HG03457 (cell line): ENCODE measurements at regions not wholly inside any gene's neighbourhood (a gene's known extent, or its start where the extent isn't known, plus 50 kb on each side); places are given as distances from the start of the nearest gene placed in this dataset.
"Not testable (repeated sequence)": the region's sequence is repeated elsewhere in the genome, so short reads cannot be mapped to it uniquely, and the experiment has no call there.

Experiments used
- ATAC-seq: cut with Tn5 transposase; IDR thresholded peaks from one replicate; pipeline ENCODE4 v1.9.1; 2021; ENCODE audit warnings: moderate number of reproducible peaks; ENCODE audit not compliant: unreplicated experiment

- no peak for ATAC-seq
Measured at GRCh38 chr5:60445921-60446320, 254.0 kb downstream of the DEPDC1B start.

GRCh38 chr5:60445427-60445826, 254.5 kb downstream of the DEPDC1B start:
- ATAC-seq: no peak

GRCh38 chr5:60444661-60445360, 255.2 kb downstream of the DEPDC1B start:
- ATAC-seq: no peak

DNA sequence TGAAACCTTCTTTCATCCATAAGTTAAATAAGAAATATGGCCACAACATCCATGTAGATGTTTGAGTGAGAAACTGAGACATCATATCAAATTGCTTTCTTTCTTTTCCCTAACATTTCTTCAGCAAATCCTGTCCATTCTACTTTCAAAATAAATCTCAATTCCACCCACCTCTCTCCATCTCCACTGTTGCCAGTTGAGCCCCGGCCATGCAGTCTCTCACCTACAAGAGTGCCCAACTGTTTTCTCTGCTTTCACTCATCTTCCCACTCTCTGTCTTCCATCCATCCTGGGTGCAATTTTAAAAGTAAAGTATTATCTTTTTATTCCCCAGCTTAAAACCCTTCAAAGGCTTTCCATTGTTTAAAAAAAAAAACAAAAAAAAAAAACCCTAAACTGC, 260.4 kb downstream of the DEPDC1B start:
- no peak for ATAC-seq

- ATAC-seq: no peak
Measured at GRCh38 chr5:60437308-60437707, 262.7 kb downstream of the DEPDC1B start.

- ATAC-seq: no peak
Measured at GRCh38 chr5:60436518-60436917, 263.4 kb downstream of the DEPDC1B start.

DNA sequence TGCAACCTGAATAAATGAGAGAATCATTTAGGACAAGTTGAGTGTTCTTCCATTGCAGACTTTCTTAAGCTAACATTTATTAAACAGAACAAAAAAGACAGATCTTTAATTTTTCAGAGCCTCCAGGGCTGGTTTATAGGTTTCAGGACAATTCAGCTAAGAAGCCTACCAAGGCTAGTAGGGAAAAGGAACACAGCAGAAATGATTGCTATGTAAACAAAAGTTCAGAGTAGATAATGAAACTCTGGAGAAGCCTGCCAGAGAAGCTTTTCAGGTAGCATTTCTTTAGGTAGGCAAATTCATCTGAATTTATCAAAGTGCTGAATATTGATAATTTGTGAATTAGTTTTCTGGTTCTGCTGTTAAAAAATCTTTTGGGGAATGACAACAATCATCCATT, 264.2 kb downstream of the DEPDC1B start:
- no peak for ATAC-seq

- ATAC-seq: not testable (repeated sequence)
Measured at GRCh38 chr5:60426189-60426588, 273.8 kb downstream of the DEPDC1B start.

- ATAC-seq: not testable (repeated sequence)
Measured at GRCh38 chr5:60420773-60421172, 279.2 kb downstream of the DEPDC1B start.

DNA sequence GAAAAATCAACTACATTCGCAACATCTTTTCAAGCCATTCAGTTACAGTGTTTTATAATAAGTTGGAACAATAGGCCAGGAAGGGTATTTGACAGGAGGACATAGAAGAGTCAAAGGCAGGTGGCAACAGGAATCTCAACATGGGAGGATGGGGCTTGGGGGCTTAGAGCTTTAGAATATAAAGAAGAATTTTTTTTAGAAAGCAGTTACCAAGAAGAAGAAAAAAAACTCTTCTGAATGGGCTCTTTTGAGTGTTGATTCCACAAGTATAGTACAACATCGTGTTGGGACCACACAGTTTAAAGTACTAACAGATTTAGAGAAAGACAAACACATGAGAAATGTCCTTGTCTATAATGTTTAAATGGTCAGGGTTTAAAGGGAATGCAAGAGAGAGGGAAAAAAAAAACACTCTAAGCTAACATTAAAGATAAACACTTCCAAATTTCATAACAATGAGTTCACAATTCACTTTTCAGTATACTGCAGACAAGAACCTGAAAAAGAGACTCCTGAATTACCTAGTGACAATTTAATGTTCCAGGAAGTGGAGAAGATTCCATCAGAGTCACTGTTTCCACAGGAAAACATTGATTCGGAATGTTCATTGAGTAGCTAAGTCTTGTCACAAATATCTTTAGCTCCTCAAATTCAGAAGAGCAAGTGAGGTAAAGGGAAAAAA, 282.3 kb downstream of the DEPDC1B start:
- no peak for ATAC-seq

DNA sequence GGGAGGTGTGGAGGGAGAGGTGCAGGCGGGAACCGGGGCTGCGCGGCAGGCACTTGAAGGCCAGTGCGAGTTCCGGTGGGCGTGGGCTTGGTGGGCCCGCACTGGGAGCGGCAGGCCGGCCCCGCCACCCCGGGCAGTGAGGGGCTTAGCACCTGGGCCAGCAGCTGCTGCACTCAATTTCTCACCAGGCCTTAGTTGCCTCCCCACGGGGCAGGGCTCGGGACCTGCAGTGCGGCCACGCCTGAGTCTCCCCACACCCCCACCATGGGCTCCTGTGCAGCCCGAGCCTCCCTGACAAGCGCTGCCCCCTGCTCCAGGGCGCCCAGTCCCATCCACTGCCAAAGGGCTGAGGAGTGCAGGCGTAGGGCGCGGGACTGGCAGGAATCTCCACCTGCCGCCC, 284.5 kb downstream of the DEPDC1B start:
- ATAC-seq: no peak

DNA sequence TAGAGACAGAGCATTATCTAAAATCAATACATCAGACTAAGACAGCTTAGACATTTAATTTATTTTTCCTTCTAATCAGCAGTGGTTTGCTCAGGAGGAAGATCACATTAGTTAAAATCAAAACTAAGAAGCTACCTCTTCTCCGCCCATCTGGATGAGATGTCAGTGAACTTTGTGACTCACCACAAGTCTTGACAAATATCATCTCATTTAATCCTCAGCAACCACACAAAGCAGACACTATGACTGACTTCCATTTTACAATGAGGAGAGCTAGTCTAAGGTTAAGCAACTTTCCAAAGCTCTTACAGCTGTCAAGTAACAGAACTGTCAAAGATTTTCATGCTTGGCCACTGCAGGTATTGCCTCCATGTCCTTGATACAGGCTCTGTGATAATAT, 289.5 kb downstream of the DEPDC1B start:
- no peak for ATAC-seq

GRCh38 chr5:60404171-60404570, 295.8 kb downstream of the DEPDC1B start:
- ATAC-seq: no peak

- no peak for ATAC-seq
Measured at GRCh38 chr5:60403343-60404006, 296.5 kb downstream of the DEPDC1B start.

- ATAC-seq: no peak
Measured at GRCh38 chr5:60402161-60402785, 297.7 kb downstream of the DEPDC1B start.

DNA sequence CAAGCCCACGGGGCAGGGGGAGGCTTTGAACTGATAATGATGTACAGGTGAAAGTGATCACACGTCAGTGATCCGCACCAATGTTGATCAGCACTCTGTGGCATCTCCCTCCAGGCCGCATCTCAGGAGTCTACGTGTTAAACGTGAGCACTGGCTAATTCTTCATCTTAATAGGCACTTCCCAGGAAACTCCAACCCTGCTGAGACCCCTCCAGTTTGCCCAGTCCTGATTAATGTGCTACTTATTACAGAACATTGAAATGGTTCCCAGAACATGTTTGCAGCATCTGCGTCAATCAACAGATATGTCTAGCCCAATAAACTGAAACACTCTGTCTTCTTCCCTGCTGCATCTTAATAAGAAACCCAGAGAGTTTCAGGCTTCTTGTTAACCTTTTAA, 298.4 kb downstream of the DEPDC1B start:
- no peak for ATAC-seq

- ATAC-seq: no peak
Measured at GRCh38 chr5:60399507-60399906, 300.5 kb downstream of the DEPDC1B start.

DNA sequence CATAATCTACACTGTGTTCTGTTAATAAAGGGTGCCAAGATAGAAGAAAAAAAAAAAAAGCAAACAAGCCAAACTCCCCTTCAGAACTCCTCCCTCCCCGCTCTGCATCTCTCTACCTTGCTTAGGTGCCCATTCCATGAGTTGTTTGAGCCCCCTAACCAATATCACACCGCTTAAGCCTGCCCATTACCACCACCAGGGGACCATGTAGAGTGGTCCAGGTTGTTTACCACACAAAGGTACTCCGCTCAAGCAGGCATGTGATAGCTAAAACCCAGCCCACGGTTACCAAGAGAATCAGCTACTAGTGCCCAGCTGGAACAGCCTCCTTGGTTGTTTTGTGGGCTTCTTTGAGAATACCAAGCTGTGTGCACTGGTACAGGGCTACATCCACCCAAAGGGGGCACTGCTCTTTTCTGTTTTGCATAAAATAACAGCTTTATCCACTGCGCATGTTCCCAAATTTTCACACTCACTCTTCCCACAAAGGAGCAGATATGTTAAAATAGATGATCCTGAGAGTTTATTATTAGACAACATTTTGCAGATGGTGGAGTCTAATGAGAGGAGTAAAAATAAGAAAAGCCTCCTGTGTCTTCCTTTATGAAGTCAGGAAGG, 304.1 kb downstream of the DEPDC1B start:
- ATAC-seq: no peak

- no peak for ATAC-seq
Measured at GRCh38 chr5:60387051-60387440, 312.9 kb downstream of the DEPDC1B start.

DNA sequence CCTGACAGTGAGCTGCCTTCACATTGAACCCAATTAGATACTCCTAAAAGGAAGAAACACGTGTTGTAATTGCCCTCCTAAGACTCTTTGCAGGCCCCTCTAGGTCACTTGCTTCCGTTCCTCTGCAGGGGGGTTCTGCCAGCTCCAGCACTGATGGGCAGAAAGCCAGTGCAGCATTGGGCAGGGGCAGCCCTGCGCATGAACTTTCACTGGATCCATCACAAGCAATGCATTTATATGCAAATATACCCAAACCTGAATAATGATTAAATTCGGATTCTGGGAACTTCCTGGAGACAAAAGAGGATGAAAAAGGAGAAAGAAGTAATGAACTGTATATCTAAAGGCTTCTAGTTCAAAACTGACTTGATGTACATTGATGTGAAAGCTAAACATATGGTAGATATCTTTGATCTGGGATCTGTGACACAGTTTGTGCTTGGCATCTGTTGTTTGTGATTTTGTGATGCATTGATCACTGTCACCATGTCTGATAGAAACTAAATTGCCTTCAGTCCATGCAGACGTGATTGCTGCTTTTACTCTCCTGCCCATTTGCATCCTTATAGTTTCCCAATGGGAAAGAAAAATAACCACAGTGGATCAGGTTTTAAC, 313.4 kb downstream of the DEPDC1B start:
- no peak for ATAC-seq

DNA sequence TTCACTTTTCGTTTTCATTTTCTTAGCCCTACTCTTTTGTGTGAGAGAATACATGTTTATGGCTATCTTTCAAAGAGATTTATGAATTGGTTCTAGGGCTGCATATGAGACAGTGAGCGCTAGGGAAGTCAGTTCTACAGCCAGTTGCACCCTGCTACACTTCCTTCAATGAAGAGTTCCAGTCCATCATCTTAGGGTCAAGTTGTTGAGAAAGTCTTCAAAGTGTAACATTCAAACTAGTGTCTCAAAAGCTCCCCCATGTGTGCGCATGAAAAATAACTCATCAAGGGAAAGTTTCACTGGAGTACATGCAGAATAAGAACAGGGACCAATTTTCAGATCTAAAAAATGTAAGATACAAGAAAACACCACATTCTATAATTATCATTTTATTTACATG, 317.2 kb downstream of the DEPDC1B start:
- ATAC-seq: no peak
